Activated naive CD4-positive, alpha-beta T cell treated with anti-CD3 and anti-CD28 coated beads, Interleukin-2, amount 10 ng/mL, durations not matched to agents 7 days and 5 days (primary cell): ENCODE measurements at regions not wholly inside any gene's neighbourhood (a gene's known extent, or its start where the extent isn't known, plus 50 kb on each side); places are given as distances from the start of the nearest gene placed in this dataset.

Source experiments
- CTCF ChIA-PET: fragments of 350-600 bp; sonication (Branson Sonifier 250); formaldehyde crosslinking; loops from one replicate; lab custom pipeline; 2021; ENCODE audit warnings: antibody characterized with exemption; lab: Charles Lee
- DNase-seq: peaks from one replicate; pipeline ENCODE4 v3.0.0-alpha.2; 2020
- H3K27ac Mint-ChIP-seq: one replicate; pipeline ENCODE4 v1.8.0; 2021; ENCODE audit warnings: mild to moderate bottlenecking, moderate library complexity, mixed read lengths
- H3K27me3 Mint-ChIP-seq: one replicate; pipeline ENCODE4 v1.8.0; 2021; ENCODE audit warnings: mild to moderate bottlenecking, mixed read lengths
- H3K36me3 Mint-ChIP-seq: one replicate; pipeline ENCODE4 v1.8.0; 2021; ENCODE audit warnings: mixed read lengths
- H3K4me1 Mint-ChIP-seq: one replicate; pipeline ENCODE4 v1.8.0; 2021; ENCODE audit warnings: mixed read lengths
- H3K4me3 Mint-ChIP-seq: one replicate; pipeline ENCODE4 v1.8.0; 2021; ENCODE audit warnings: mild to moderate bottlenecking, moderate library complexity, mixed read lengths
- H3K9me3 Mint-ChIP-seq: one replicate; pipeline ENCODE4 v1.8.0; 2021; ENCODE audit warnings: mixed read lengths

DNA sequence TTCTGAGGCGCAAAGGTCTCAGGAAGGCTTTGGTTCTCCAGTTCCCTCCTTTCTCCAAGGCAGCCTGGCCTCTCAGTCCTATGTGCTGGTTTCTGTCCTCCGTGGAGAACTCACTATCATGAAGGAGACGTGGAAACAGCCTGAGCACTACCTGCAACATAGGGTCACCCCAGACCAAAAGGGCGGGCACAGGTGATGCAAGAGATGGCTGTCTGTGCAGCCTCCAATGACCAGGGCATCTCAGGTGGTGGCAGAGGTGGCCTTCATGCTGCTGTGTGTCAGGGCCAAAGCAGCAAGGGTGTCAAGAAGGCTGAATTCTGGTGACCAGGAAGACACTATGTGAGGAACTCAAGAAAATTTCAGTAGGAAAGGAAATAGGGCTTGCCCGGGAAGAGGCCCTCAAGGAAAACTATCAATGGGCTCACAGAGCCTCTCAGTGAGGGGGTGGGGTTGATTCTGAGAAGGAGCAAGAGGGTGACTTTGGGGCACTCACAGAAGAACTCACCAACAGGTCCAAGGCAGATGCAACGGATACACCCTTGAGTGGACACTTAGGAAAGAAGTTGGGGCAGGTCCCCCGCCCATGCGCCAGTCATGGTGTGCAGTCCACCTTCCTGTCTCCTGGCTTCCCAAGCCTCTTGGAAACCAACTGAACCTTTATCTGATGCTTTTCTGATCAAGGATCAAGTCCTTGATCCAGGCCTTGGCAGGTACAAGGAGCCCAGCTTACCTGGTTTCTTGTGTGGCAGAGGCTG is 212.3 kb upstream of the B3GAT1 start:
- Mint-ChIP-seq H3K4me1 (peaks cover 3% of the 10 kb centered on the region), H3K36me3 (no peaks in the 10 kb centered on the region), H3K27ac (no peak overlapping the region), H3K4me3 (no peak overlapping the region), H3K27me3 (peaks cover 22% of the 10 kb centered on the region), H3K9me3 (no peaks in the 10 kb centered on the region)
- no peak for DNase-seq
- CTCF ChIA-PET = no interaction called here

- Mint-ChIP-seq H3K27ac (no peak overlapping the region), H3K4me1 (peaks cover 3% of the 10 kb centered on the region), H3K36me3 (no peaks in the 10 kb centered on the region), H3K9me3 (no peaks in the 10 kb centered on the region), H3K27me3 (peaks cover 22% of the 10 kb centered on the region), H3K4me3 (no peak overlapping the region)
- DNase-seq = no peak
- CTCF ChIA-PET = no interaction called here
Measured at GRCh38 chr11:134623711-134624110, 211.7 kb upstream of the B3GAT1 start.

GRCh38 chr11:134622458-134622857 is 210.4 kb upstream of the B3GAT1 start:
- DNase-seq = no peak
- CTCF ChIA-PET = no interaction called here
- no peaks in the 10 kb centered on the region for H3K36me3 Mint-ChIP-seq
- H3K27me3 Mint-ChIP-seq = peaks cover 19% of the 10 kb centered on the region
- H3K4me1 Mint-ChIP-seq = peaks cover 3% of the 10 kb centered on the region
- no peak overlapping the region for H3K27ac Mint-ChIP-seq
- H3K9me3 Mint-ChIP-seq = no peaks in the 10 kb centered on the region
- no peak overlapping the region for H3K4me3 Mint-ChIP-seq

DNA sequence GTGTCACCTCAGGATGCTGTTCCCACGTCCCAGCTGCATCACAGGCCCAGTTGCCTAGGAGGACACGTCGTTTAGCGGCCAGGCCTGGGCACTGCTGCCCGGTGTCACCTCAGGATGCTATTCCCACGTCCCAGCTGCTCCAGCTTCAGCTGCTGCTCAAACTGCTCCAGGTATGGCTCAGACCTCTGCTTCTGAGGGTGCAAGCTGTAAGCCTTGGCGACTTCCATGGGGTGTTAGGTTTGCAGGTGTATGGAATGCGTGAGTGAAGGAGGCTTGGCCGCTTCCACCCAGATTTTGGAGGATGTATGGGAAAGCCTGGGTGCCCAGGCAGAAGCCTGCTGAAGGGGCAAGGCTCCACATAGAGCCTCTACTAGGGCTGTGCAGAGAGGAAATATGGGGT is 205.3 kb upstream of the B3GAT1 start:
- CTCF ChIA-PET = no interaction called here
- Mint-ChIP-seq H3K36me3 (no peaks in the 10 kb centered on the region), H3K4me3 (no peak overlapping the region), H3K4me1 (peaks cover 3% of the 10 kb centered on the region), H3K27ac (no peak overlapping the region), H3K9me3 (no peaks in the 10 kb centered on the region), H3K27me3 (no peaks in the 10 kb centered on the region)
- no peak for DNase-seq

GRCh38 chr11:134616038-134616437 is 204.0 kb upstream of the B3GAT1 start:
- DNase-seq = no peak
- Mint-ChIP-seq H3K4me1 (no peaks in the 10 kb centered on the region), H3K36me3 (no peaks in the 10 kb centered on the region), H3K9me3 (no peaks in the 10 kb centered on the region), H3K27ac (no peak overlapping the region), H3K4me3 (no peak overlapping the region), H3K27me3 (no peaks in the 10 kb centered on the region)
- CTCF ChIA-PET = no interaction called here

DNA sequence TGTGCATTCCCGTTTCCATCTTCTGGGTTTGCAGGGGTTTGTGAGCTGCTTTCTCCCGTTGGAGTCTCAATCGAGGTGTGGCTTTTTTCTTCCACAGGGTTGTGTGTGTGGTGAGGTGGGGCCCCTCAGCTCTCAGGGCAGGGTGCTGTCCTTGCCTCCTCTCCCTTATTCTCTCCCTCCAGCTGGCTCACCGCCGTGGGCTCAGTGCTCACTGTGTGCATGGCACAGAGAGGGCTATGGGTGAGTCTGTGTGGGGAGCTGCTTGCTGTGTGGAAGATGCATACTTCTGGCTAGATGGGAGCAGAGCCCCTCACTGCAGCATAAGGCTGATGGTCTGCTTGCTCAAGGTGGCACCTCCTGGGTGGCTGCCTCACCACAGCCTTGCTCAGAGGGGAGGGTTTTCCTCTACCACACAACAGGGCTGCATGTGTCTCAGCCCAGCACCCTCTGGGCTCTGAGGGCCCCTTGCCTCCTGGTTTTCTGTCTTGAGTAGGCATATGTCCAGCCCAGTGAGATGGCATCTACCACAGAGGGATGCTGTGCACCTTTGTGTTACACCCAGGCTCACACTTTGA is 203.1 kb upstream of the B3GAT1 start:
- Mint-ChIP-seq H3K36me3 (no peaks in the 10 kb centered on the region), H3K4me1 (no peaks in the 10 kb centered on the region), H3K9me3 (no peaks in the 10 kb centered on the region), H3K27ac (peak overlapping the region; percentile 52), H3K27me3 (no peaks in the 10 kb centered on the region), H3K4me3 (no peak overlapping the region)
- DNase-seq = no peak
- CTCF ChIA-PET = no interaction called here

GRCh38 chr11:134614141-134614540 is 202.1 kb upstream of the B3GAT1 start:
- H3K4me3 Mint-ChIP-seq = no peak overlapping the region
- peaks cover 5% of the 10 kb centered on the region for H3K27me3 Mint-ChIP-seq
- DNase-seq = no peak
- CTCF ChIA-PET = no interaction called here
- no peaks in the 10 kb centered on the region for H3K36me3 Mint-ChIP-seq
- no peaks in the 10 kb centered on the region for H3K4me1 Mint-ChIP-seq
- H3K9me3 Mint-ChIP-seq = no peaks in the 10 kb centered on the region
- H3K27ac Mint-ChIP-seq = no peak overlapping the region

- DNase-seq = no peak
- CTCF ChIA-PET = no interaction called here
- no peaks in the 10 kb centered on the region for H3K9me3 Mint-ChIP-seq
- no peaks in the 10 kb centered on the region for H3K4me1 Mint-ChIP-seq
- H3K36me3 Mint-ChIP-seq = no peaks in the 10 kb centered on the region
- H3K4me3 Mint-ChIP-seq = no peak overlapping the region
- H3K27ac Mint-ChIP-seq = no peak overlapping the region
- H3K27me3 Mint-ChIP-seq = peaks cover 6% of the 10 kb centered on the region
Measured at GRCh38 chr11:134613646-134614045, 201.6 kb upstream of the B3GAT1 start.

DNA sequence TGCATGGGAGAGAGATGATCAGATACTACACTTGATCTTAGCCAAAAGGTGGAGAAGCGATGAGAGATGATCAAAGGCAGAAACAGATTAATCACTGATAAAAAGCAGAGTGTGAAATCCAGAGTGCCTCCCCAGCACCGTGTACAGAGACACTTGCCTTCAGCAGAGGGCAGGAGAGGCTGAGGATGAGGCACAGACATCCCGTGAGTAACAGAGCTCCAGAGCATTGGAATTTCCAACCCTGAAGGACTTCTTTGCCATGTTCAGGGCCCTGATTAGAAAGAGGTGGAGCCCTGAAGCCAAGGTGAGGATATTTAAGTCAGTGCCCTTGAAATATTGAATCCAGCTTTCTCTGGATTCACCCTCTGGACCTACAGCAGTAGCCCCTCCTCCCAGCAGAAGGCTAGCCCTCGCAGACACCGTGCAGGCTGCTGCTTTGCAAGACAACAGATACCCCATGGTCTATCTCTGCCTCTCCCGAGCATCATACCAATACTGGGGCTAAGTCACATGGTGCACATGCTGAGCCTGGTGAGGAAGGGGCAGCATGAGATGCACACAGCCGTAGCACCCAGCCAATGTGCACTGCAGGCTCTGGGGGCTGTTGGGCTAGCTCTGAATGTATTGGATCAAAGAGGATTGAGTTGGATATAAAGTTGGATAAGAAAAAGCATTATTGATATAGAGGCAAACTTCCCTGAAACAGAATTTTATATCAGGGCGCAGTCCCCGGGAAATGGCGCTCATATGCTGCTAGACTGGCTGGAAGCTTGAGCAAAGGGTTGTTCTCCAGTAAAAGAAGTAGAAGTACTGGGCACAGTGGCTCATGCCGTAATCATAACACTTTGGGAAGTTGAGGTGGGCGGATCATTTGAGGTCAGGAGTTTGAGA is 200.3 kb upstream of the B3GAT1 start:
- H3K36me3 Mint-ChIP-seq = no peaks in the 10 kb centered on the region
- no peak overlapping the region for H3K4me3 Mint-ChIP-seq
- no peak overlapping the region for H3K27ac Mint-ChIP-seq
- H3K4me1 Mint-ChIP-seq = no peaks in the 10 kb centered on the region
- H3K27me3 Mint-ChIP-seq = peaks cover 6% of the 10 kb centered on the region
- H3K9me3 Mint-ChIP-seq = no peaks in the 10 kb centered on the region
- CTCF ChIA-PET = no interaction called here
- no peak for DNase-seq

DNA sequence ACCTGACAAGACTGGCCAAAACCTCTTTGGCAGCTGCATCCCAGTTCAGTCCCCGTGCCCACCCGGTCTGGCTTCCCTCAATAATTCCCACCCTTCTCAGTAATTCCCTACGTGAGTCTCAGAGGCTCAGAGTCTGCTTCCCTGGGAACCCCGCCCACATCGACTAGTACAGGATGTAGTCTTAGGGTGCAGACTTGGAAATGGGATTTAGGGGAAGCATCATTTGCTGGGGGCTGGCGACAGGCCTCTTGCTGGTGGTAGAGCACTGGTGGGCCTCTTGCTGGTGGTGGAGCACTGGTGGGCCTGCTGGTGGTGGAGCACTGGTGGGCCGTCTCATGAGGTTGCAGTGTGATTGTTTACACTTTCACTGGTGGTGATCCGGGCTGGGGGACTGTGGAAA is 199.5 kb upstream of the B3GAT1 start:
- CTCF ChIA-PET = no interaction called here
- Mint-ChIP-seq H3K36me3 (no peaks in the 10 kb centered on the region), H3K27me3 (peaks cover 7% of the 10 kb centered on the region)

GRCh38 chr11:134610116-134610910 is 198.3 kb upstream of the B3GAT1 start:
- no peaks in the 10 kb centered on the region for H3K36me3 Mint-ChIP-seq
- no peaks in the 10 kb centered on the region for H3K9me3 Mint-ChIP-seq
- H3K4me1 Mint-ChIP-seq = no peaks in the 10 kb centered on the region
- CTCF ChIA-PET = interaction anchor here (1.1 kb wide), 1 partner anchor 18 kb away, joined by 3 read pairs; no protein-coding TSS in a partner anchor
- DNase-seq = no peak
- H3K27me3 Mint-ChIP-seq = peaks cover 9% of the 10 kb centered on the region
- H3K27ac Mint-ChIP-seq = no peak overlapping the region
- no peak overlapping the region for H3K4me3 Mint-ChIP-seq

More for the DNA sequence above, 199.5 kb upstream of the B3GAT1 start:
- no peaks in the 10 kb centered on the region for H3K4me1 Mint-ChIP-seq
- DNase-seq = no peak
- no peaks in the 10 kb centered on the region for H3K9me3 Mint-ChIP-seq
- no peak overlapping the region for H3K4me3 Mint-ChIP-seq
- no peak overlapping the region for H3K27ac Mint-ChIP-seq

DNA sequence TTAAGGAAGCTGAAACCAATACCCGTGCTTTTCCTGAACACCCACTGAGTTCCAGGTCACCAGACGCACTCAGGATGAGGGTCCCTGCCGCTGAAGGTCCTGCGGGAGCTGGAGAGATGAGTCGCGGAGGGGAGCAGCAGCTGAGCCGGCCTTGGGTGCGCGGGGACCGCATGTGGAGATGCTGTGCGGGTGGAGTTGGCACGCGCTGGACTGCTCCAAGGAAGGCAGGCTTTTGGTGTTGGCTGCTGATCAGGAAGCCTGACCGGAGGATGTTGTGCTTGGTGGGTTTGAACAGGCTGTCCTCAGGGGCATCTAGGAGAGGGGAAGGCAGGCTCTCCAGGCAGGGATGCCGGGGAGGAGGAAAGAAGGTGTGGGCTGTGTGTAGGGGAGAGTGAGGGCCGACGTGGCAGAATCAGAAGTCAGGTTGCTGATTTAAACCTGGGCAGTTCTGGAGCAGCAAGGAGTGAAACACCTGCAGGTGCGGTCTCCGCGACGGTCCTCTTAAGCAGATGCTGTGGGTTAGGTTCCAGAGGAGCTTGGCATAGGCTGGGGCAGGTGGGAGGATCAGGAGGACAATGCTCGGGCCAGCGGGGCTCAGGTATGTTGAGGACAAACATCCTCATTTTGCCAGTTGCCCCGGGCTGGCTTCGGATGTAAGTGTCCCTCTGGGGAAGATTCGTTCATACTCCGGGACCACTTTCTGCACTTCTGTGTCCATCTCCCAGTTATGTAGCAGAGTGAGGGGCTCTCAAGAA is 197.5 kb upstream of the B3GAT1 start:
- H3K27me3 Mint-ChIP-seq = peaks cover 9% of the 10 kb centered on the region
- DNase-seq = no peak
- CTCF ChIA-PET = interaction anchor here (1.1 kb wide), 1 partner anchor 18 kb away, joined by 3 read pairs; no protein-coding TSS in a partner anchor
- no peaks in the 10 kb centered on the region for H3K36me3 Mint-ChIP-seq
- no peak overlapping the region for H3K27ac Mint-ChIP-seq
- no peaks in the 10 kb centered on the region for H3K4me1 Mint-ChIP-seq
- H3K9me3 Mint-ChIP-seq = no peaks in the 10 kb centered on the region
- H3K4me3 Mint-ChIP-seq = no peak overlapping the region

GRCh38 chr11:134607963-134608750 is 196.1 kb upstream of the B3GAT1 start:
- Mint-ChIP-seq H3K27me3 (peaks cover 9% of the 10 kb centered on the region), H3K27ac (no peak overlapping the region), H3K9me3 (no peaks in the 10 kb centered on the region), H3K36me3 (no peaks in the 10 kb centered on the region), H3K4me3 (no peak overlapping the region), H3K4me1 (no peaks in the 10 kb centered on the region)
- no peak for DNase-seq
- CTCF ChIA-PET = no interaction called here
